ENCODE measurements at regions not wholly inside any gene's neighbourhood (a gene's known extent, or its start where the extent isn't known, plus 50 kb on each side); places are given as distances from the start of the nearest gene placed in this dataset.

DNA sequence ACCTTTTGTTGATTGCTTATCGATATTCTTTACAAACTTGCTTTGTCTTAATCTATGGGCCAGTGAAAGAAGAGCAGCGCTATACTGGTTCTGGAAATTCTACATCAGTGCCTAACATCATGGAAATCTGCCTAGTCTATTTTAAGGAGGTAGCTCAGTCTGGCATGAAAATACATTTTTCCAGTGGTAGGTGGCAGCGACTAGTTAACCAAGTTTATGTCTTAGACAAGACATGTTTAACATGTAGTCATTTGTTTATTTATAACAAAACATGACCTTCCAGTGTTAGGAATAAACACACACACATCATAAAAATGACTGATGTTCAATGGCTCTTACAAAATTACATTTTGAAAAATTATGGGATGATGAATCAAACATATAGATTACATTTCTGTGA is 336.0 kb upstream of the SOX5 start:
- DNase-seq, result peak in 2 of 3 donors; percentile 56 to 62
- WGBS, 2 donors, result 83 to 86% methylated on average over 3 of the region's 3 CpGs
- Histone ChIP-seq H3K27ac (ENCODE audit: low read depth in 1 of 2, low read length in 1 of 2) (no peak overlapping the region), H3K36me3 (ENCODE audit: control insufficient read depth in 4 of 4, insufficient read depth in 4 of 4, low read length in 4 of 4) (no peaks in the 10 kb centered on the region), H3K27me3 (ENCODE audit: control insufficient read depth in 3 of 3, insufficient read depth in 3 of 3, low read length in 2 of 3) (no peaks in the 10 kb centered on the region), H3K4me1 (ENCODE audit: control insufficient read depth in 5 of 5, insufficient read depth in 5 of 5, low read length in 5 of 5) (peaks cover 0 to 4% (median 0%) of the 10 kb centered on the region in 5 donors), H3K4me3 (no peak overlapping the region), H3K9me3 (ENCODE audit: control insufficient read depth in 4 of 4, insufficient read depth in 3 of 4, low read length in 3 of 4) (no peaks in the 10 kb centered on the region), H3K9ac (ENCODE audit: insufficient read depth in 1 of 2, low read length in 2 of 2) (no peak overlapping the region)
- TF ChIP-seq, protein P1, sequence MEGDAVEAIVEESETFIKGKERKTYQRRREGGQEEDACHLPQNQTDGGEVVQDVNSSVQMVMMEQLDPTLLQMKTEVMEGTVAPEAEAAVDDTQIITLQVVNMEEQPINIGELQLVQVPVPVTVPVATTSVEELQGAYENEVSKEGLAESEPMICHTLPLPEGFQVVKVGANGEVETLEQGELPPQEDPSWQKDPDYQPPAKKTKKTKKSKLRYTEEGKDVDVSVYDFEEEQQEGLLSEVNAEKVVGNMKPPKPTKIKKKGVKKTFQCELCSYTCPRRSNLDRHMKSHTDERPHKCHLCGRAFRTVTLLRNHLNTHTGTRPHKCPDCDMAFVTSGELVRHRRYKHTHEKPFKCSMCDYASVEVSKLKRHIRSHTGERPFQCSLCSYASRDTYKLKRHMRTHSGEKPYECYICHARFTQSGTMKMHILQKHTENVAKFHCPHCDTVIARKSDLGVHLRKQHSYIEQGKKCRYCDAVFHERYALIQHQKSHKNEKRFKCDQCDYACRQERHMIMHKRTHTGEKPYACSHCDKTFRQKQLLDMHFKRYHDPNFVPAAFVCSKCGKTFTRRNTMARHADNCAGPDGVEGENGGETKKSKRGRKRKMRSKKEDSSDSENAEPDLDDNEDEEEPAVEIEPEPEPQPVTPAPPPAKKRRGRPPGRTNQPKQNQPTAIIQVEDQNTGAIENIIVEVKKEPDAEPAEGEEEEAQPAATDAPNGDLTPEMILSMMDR (IDR thresholded peaks at IDR 0.05; ENCODE audit: control extremely low read depth, extremely low read depth), result no peak
- no peak for ATAC-seq (ENCODE audit: insufficient read depth, low FRiP score)

- ATAC-seq (ENCODE audit: insufficient read depth, low FRiP score), result no peak
- TF ChIP-seq, protein P1 (IDR thresholded peaks at IDR 0.05; ENCODE audit: control extremely low read depth, extremely low read depth), result no peak
- H3K27me3 ChIP-seq (ENCODE audit: control insufficient read depth in 3 of 3, insufficient read depth in 3 of 3, low read length in 2 of 3), result no peaks in the 10 kb centered on the region
Observed at GRCh38 chr12:24281341-24281740, 331.9 kb upstream of the SOX5 start.

DNA sequence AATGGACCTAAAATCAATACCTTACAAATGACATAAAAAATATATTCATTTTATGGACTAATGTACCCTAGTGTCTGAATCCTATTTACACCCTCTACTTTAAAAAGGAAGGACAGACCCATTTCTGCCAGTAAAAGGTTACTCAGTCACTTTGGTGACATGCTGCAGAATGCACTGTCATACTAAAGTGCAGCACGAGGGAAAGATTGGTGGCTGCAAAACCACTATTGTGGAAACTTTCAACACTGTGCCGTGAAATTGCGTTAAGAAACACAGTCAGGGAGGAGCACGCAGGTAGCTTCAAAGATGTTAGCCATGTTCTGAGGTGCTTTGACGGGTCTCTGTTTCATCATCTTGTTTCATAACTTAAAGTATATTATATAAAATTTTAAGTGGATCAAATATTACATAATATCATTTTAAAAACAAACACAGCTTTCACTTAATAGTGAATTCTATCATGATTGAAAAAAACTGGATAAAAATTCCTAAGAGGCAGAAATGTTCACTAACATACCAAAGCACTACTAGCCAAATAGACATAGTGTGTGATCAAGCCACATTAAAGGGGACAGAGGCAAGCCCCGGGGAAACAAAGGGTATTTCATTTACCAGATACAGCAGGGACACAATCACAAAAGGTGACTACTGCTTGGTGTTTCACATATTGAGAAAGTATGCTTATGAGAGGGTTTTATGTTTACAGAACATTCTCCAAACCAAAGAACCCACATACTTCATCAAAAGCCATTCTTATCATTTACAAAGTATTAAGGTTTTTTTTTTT is 330.8 kb upstream of the SOX5 start:
- H3K4me3 ChIP-seq, result no peak overlapping the region
- no peak for DNase-seq
- H3K9ac ChIP-seq (ENCODE audit: insufficient read depth in 1 of 2, low read length in 2 of 2), result no peak overlapping the region
- no peaks in the 10 kb centered on the region for H3K27me3 ChIP-seq (ENCODE audit: control insufficient read depth in 3 of 3, insufficient read depth in 3 of 3, low read length in 2 of 3)
- no peaks in the 10 kb centered on the region for H3K9me3 ChIP-seq (ENCODE audit: control insufficient read depth in 4 of 4, insufficient read depth in 3 of 4, low read length in 3 of 4)
- ATAC-seq (ENCODE audit: insufficient read depth, low FRiP score), result no peak
- no peaks in the 10 kb centered on the region for H3K36me3 ChIP-seq (ENCODE audit: control insufficient read depth in 4 of 4, insufficient read depth in 4 of 4, low read length in 4 of 4)
- 21 to 35% methylated on average over 6 of the region's 6 CpGs for WGBS, 2 donors
- H3K27ac ChIP-seq (ENCODE audit: low read depth in 1 of 2, low read length in 1 of 2), result no peak overlapping the region
- peaks cover 0 to 2% (median 0%) of the 10 kb centered on the region in 5 donors for H3K4me1 ChIP-seq (ENCODE audit: control insufficient read depth in 5 of 5, insufficient read depth in 5 of 5, low read length in 5 of 5)
- TF ChIP-seq, protein P1 (IDR thresholded peaks at IDR 0.05; ENCODE audit: control extremely low read depth, extremely low read depth), result no peak

More at GRCh38 chr12:24281341-24281740, 331.9 kb upstream of the SOX5 start:
- H3K4me3 ChIP-seq, result no peak overlapping the region
- no peaks in the 10 kb centered on the region for H3K36me3 ChIP-seq (ENCODE audit: control insufficient read depth in 4 of 4, insufficient read depth in 4 of 4, low read length in 4 of 4)
- no peak overlapping the region for H3K9ac ChIP-seq (ENCODE audit: insufficient read depth in 1 of 2, low read length in 2 of 2)
- H3K4me1 ChIP-seq (ENCODE audit: control insufficient read depth in 5 of 5, insufficient read depth in 5 of 5, low read length in 5 of 5), result peaks cover 0 to 4% (median 0%) of the 10 kb centered on the region in 5 donors
- DNase-seq, result no peak
- WGBS, 2 donors, result 89 to 94% methylated on average over 5 of the region's 5 CpGs
- no peak overlapping the region for H3K27ac ChIP-seq (ENCODE audit: low read depth in 1 of 2, low read length in 1 of 2)
- no peaks in the 10 kb centered on the region for H3K9me3 ChIP-seq (ENCODE audit: control insufficient read depth in 4 of 4, insufficient read depth in 3 of 4, low read length in 3 of 4)
